ENCODE measurements at regions not wholly inside any gene's neighbourhood (a gene's known extent, or its start where the extent isn't known, plus 50 kb on each side); places are given as distances from the start of the nearest gene placed in this dataset.

- no peak for DNase-seq (ENCODE audit: low read depth)
These were observed 61.9 kb upstream of the BMP6 start for GRCh38 chr6:7664003-7664402.

GRCh38 chr6:7668936-7669335, 57.0 kb upstream of the BMP6 start:
- no peak for DNase-seq (ENCODE audit: low read depth)

- DNase-seq (ENCODE audit: low read depth), result no peak
These were observed 56.2 kb upstream of the BMP6 start for GRCh38 chr6:7669742-7670141.

DNA sequence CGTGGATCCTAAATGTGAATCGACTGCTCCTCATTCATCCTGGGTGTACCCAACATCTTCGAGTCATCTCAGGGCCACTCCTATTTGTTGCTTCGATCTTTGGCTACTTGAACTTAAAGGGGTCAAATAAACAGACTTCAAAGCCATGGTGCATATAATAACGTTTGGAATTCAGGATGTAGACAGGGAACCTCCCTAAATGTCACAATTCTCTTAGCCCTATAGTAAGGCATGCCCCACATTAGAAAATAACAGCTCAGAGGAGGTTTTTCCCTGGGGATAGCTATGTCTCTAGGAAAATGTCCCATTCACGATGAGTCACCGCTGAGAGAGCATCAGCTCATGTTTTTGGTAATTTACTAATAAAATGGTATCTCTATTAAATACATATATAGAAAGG, 54.8 kb upstream of the BMP6 start:
- peak; percentile 54 for DNase-seq (ENCODE audit: low read depth)

- peak; percentile 39 for DNase-seq (ENCODE audit: low read depth)
These were observed 54.3 kb upstream of the BMP6 start for GRCh38 chr6:7671581-7671980.

DNA sequence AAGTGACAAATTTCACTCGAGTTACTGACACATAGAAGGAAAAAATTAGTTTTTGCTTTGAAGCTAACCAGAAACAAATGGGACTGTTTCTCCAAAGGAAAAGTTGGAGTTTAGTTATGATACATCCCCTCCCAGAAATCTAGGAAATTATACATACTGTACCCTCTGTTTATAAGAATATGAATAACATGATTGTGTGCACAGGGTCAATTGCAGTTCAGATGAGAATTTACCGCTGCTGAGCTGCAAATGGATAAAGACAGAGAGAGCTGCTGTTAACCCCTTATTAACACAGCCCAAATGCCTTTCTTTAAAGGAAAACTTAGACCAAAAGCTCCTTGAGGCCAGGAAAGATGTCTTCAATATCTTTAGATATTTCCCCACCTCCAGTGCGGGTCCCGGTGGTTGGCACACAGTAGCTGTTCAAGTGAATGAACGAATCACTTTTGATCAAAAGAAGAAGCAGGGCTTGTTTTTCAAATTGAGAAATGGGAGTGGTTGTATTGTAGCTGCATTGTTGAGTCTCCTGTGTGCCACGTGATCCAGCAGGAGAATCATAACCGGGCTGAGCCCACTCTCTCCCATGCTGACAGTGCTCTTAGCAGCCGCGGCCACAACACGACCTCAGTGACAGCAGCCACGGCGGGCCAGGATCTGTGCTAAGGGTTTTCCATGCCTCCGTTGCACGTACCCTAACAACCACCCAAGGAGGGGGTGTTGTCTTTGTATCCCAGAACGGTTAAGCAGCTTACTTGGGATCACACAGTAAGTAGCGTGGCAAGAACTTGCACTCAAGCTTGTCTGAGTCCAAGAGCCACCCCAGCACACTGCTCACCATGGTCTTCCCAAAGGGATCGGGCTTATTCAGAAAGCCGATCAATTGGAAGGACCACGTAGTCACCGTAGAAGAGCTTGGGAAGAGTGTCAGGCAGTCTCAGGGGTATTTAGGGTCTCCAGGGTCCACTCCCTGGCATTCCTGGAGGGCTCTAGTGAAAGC, 53.5 kb upstream of the BMP6 start:
- peak; percentile 37 for DNase-seq (ENCODE audit: low read depth)

DNA sequence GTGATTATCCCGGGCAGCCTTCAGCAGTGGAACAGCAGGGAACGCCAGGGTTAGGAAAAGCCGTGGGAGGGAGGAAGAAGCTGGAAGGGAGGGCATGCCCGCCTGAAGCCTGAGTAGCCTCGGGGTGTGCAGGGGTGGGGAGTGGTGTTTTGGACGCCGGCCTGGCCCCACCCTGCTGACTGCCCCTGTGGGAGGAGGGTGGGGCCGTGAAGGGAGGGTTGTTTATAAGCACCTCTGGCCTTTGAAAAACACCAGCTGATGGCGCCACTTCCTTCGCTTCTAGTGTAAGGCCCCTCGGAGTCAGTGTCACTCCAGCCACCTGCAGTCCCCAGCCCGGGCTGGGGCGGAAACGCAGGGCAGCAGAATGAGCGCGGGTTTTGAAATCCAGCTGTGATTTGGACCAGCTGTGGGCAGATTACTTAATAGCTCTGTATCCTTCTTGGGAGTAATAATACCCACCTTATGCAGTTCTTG, 52.8 kb upstream of the BMP6 start:
- peak; percentile 80 for DNase-seq (ENCODE audit: low read depth)

DNA sequence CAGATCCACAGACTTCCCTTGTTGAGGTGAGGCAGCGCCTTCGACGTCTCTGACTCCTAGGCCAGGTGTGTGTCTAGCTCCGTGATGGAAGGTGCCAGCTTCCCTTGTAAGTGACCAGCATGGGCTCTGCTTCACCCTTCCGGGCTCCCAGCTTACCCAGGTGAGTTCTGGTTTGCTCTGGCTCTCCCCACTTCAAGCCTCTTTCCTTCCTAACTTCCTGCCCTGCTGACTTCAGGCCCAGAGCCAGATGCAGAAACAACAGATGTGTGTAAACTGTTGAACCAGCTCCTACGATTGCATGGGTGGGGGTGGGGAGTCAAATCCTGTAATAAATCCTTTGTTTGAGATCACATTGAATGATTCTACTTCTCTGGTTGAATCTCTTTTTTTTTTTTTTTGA, 51.6 kb upstream of the BMP6 start:
- DNase-seq (ENCODE audit: low read depth), result no peak

DNA sequence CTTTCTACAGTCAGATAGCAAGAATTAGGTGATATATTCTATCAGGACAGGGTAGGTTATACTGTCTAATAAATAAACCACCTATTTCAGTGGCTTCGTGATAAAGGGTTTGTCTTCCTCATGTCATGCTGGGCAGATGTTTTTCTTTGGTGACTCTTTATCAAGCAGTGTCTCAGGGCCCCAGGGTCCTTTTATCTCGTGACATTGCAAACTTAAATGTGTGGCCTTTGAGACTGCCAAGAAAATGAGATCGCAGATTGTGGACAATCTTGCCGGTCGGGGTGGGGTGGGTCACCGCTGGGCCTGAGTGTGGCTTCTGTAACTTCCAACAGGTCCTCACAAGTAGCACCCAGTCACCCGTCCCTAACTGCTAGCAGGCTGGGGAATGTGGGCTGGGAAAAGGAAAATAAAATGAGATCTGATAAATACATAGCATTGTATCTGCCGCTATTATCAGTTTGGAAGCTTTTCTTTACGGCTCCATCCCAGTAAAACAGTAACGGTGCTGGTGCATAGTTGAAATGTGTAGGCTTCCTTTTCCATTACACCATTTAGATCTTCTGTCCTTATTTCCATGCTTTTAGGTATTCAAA, 50.5 kb upstream of the BMP6 start:
- no peak for DNase-seq (ENCODE audit: low read depth)
